ENCODE measurements at regions not wholly inside any gene's neighbourhood (a gene's known extent, or its start where the extent isn't known, plus 50 kb on each side); places are given as distances from the start of the nearest gene placed in this dataset.

- TF ChIP-seq CSRNP3 (CRISPR knock-in tag; IDR thresholded peaks at IDR 0.05), result no peak
Measured at GRCh38 chr1:29448456-29449235, 212.3 kb downstream of the PTPRU start (continued).

- TF ChIP-seq ZNF565 (CRISPR knock-in tag; conservative IDR thresholded peaks at IDR 0.05; ENCODE audit: low read depth) (no peak), RARB (CRISPR knock-in tag; IDR thresholded peaks at IDR 0.05) (no peak), BACH2 (CRISPR knock-in tag; IDR thresholded peaks at IDR 0.05; ENCODE audit: borderline replicate concordance) (no peak), TOX (CRISPR knock-in tag; IDR thresholded peaks at IDR 0.05; ENCODE audit: borderline replicate concordance) (no peak), ESRRG (CRISPR knock-in tag; IDR thresholded peaks at IDR 0.05) (no peak), SNAI2 (CRISPR knock-in tag; IDR thresholded peaks at IDR 0.05) (no peak), CSDC2 (CRISPR knock-in tag; IDR thresholded peaks at IDR 0.05) (no peak), PPARA (CRISPR knock-in tag; IDR thresholded peaks at IDR 0.05; ENCODE audit: borderline replicate concordance) (no peak), TCF4 (CRISPR knock-in tag; IDR thresholded peaks at IDR 0.05; ENCODE audit: borderline replicate concordance) (no peak)
- TF ChIP-seq, protein P1, sequence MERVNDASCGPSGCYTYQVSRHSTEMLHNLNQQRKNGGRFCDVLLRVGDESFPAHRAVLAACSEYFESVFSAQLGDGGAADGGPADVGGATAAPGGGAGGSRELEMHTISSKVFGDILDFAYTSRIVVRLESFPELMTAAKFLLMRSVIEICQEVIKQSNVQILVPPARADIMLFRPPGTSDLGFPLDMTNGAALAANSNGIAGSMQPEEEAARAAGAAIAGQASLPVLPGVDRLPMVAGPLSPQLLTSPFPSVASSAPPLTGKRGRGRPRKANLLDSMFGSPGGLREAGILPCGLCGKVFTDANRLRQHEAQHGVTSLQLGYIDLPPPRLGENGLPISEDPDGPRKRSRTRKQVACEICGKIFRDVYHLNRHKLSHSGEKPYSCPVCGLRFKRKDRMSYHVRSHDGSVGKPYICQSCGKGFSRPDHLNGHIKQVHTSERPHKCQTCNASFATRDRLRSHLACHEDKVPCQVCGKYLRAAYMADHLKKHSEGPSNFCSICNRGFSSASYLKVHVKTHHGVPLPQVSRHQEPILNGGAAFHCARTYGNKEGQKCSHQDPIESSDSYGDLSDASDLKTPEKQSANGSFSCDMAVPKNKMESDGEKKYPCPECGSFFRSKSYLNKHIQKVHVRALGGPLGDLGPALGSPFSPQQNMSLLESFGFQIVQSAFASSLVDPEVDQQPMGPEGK (CRISPR knock-in tag; IDR thresholded peaks at IDR 0.05; ENCODE audit: borderline replicate concordance), result no peak
- TF ChIP-seq, protein P2, sequence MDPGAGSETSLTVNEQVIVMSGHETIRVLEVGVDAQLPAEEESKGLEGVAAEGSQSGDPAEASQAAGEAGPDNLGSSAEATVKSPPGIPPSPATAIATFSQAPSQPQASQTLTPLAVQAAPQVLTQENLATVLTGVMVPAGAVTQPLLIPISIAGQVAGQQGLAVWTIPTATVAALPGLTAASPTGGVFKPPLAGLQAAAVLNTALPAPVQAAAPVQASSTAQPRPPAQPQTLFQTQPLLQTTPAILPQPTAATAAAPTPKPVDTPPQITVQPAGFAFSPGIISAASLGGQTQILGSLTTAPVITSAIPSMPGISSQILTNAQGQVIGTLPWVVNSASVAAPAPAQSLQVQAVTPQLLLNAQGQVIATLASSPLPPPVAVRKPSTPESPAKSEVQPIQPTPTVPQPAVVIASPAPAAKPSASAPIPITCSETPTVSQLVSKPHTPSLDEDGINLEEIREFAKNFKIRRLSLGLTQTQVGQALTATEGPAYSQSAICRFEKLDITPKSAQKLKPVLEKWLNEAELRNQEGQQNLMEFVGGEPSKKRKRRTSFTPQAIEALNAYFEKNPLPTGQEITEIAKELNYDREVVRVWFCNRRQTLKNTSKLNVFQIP (CRISPR knock-in tag; IDR thresholded peaks at IDR 0.05; ENCODE audit: borderline replicate concordance, low read depth), result no peak
- no peak for ATAC-seq
Measured at GRCh38 chr1:29447368-29447767, 211.0 kb downstream of the PTPRU start.

- no peak for ATAC-seq
- TF ChIP-seq CSRNP3 (CRISPR knock-in tag; IDR thresholded peaks at IDR 0.05) (no peak), ARNTL (CRISPR knock-in tag; IDR thresholded peaks at IDR 0.05; ENCODE audit: borderline replicate concordance, low read depth) (no peak), OSR1 (CRISPR knock-in tag; IDR thresholded peaks at IDR 0.05) (no peak), CSDC2 (CRISPR knock-in tag; IDR thresholded peaks at IDR 0.05) (no peak), CREB5 (CRISPR knock-in tag; IDR thresholded peaks at IDR 0.05; ENCODE audit: low read depth) (no peak), ZNF8 (CRISPR knock-in tag; IDR thresholded peaks at IDR 0.05) (no peak), ZNF70 (CRISPR knock-in tag; IDR thresholded peaks at IDR 0.05) (no peak), GLIS3 (CRISPR knock-in tag; IDR thresholded peaks at IDR 0.05) (no peak), ZFP30 (CRISPR knock-in tag; IDR thresholded peaks at IDR 0.05) (no peak), TOX (CRISPR knock-in tag; IDR thresholded peaks at IDR 0.05; ENCODE audit: borderline replicate concordance) (no peak), TCF4 (CRISPR knock-in tag; IDR thresholded peaks at IDR 0.05; ENCODE audit: borderline replicate concordance) (no peak), BACH2 (CRISPR knock-in tag; IDR thresholded peaks at IDR 0.05; ENCODE audit: borderline replicate concordance) (no peak)
- TF ChIP-seq, protein P3, sequence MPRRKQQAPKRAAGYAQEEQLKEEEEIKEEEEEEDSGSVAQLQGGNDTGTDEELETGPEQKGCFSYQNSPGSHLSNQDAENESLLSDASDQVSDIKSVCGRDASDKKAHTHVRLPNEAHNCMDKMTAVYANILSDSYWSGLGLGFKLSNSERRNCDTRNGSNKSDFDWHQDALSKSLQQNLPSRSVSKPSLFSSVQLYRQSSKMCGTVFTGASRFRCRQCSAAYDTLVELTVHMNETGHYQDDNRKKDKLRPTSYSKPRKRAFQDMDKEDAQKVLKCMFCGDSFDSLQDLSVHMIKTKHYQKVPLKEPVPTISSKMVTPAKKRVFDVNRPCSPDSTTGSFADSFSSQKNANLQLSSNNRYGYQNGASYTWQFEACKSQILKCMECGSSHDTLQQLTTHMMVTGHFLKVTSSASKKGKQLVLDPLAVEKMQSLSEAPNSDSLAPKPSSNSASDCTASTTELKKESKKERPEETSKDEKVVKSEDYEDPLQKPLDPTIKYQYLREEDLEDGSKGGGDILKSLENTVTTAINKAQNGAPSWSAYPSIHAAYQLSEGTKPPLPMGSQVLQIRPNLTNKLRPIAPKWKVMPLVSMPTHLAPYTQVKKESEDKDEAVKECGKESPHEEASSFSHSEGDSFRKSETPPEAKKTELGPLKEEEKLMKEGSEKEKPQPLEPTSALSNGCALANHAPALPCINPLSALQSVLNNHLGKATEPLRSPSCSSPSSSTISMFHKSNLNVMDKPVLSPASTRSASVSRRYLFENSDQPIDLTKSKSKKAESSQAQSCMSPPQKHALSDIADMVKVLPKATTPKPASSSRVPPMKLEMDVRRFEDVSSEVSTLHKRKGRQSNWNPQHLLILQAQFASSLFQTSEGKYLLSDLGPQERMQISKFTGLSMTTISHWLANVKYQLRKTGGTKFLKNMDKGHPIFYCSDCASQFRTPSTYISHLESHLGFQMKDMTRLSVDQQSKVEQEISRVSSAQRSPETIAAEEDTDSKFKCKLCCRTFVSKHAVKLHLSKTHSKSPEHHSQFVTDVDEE (CRISPR knock-in tag; IDR thresholded peaks at IDR 0.05), result no peak
- TF ChIP-seq, protein P2 (CRISPR knock-in tag; IDR thresholded peaks at IDR 0.05; ENCODE audit: borderline replicate concordance, low read depth), result no peak
- TF ChIP-seq, protein P1 (CRISPR knock-in tag; IDR thresholded peaks at IDR 0.05; ENCODE audit: borderline replicate concordance), result no peak
Measured at GRCh38 chr1:29444782-29445729, 208.7 kb downstream of the PTPRU start.
